Lower lobe of right lung (tissue), 2 donors: ENCODE measurements at regions not wholly inside any gene's neighbourhood (a gene's known extent, or its start where the extent isn't known, plus 50 kb on each side); places are given as distances from the start of the nearest gene placed in this dataset.

ENCODE experiments used
- ATAC-seq, 2 donors: fragments of 200-7000 bp; cut with Tn5 transposase; one replicate each; pipeline ENCODE4 v1.9.1; 2020 to 2022; ENCODE audit warnings: mild to moderate bottlenecking in 2 of 2, moderate library complexity in 2 of 2
- DNase-seq: peaks from one replicate; pipeline ENCODE4 v3.0.0-alpha.2; 2020
- H3K27ac ChIP-seq: fragments of 200-600 bp; one replicate; pipeline ENCODE4 v1.8.0; 2022
- H3K27me3 ChIP-seq: fragments of 200-600 bp; one replicate; pipeline ENCODE4 v1.8.0; 2022; ENCODE audit warnings: low read depth
- H3K36me3 ChIP-seq: fragments of 200-600 bp; one replicate; pipeline ENCODE4 v1.8.0; 2022; ENCODE audit warnings: mild to moderate bottlenecking
- H3K4me1 ChIP-seq: fragments of 200-600 bp; one replicate; pipeline ENCODE4 v1.8.0; 2022
- H3K4me3 ChIP-seq: fragments of 200-600 bp; one replicate; pipeline ENCODE4 v1.8.0; 2022; ENCODE audit warnings: mild to moderate bottlenecking
- H3K9me3 ChIP-seq: fragments of 200-600 bp; one replicate; pipeline ENCODE4 v1.8.0; 2022
- intact Hi-C: fragments of 100-400 bp; cut with DNase I; formaldehyde crosslinking; loops from one replicate; pipeline ENCODE4 v1.11.0; 2022
- TF ChIP-seq, protein P1 (sequence below): fragments of 200-600 bp; IDR thresholded peaks from one replicate; pipeline ENCODE4 v1.8.0; 2022; ENCODE audit warnings: antibody characterized with exemption, mild to moderate bottlenecking
- donor health status: DM: no; HTN: yes; CAD: no; lungs with severe emphysema.

DNA sequence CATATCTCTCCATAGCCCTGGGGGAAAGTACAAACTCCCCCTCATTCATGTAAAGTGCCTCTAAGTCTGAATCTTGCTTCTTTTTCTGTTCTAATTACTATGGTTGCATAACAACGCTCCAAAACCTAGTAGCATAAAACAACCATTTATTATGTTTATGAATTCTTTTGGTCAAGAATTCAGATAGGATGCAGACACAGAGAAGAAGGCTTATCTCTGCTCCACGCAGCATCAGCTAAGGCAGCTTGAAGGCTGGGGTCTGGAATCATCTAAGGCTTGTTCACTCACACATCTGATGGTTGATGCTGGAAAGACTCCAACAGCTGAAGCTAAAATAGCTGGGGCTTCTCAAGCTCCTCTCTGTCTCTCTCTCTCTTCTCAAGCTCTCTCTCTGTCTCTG is 564.5 kb downstream of the ZNF674 start:
- Histone ChIP-seq H3K4me1 (no peaks in the 10 kb centered on the region), H3K27ac (no peak overlapping the region), H3K27me3 (no peaks in the 10 kb centered on the region), H3K36me3 (no peaks in the 10 kb centered on the region), H3K9me3 (no peaks in the 10 kb centered on the region), H3K4me3 (no peak overlapping the region)
- DNase-seq (no peak), ATAC-seq (no peak)
- TF ChIP-seq, protein P1, sequence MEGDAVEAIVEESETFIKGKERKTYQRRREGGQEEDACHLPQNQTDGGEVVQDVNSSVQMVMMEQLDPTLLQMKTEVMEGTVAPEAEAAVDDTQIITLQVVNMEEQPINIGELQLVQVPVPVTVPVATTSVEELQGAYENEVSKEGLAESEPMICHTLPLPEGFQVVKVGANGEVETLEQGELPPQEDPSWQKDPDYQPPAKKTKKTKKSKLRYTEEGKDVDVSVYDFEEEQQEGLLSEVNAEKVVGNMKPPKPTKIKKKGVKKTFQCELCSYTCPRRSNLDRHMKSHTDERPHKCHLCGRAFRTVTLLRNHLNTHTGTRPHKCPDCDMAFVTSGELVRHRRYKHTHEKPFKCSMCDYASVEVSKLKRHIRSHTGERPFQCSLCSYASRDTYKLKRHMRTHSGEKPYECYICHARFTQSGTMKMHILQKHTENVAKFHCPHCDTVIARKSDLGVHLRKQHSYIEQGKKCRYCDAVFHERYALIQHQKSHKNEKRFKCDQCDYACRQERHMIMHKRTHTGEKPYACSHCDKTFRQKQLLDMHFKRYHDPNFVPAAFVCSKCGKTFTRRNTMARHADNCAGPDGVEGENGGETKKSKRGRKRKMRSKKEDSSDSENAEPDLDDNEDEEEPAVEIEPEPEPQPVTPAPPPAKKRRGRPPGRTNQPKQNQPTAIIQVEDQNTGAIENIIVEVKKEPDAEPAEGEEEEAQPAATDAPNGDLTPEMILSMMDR = no peak
- intact Hi-C loops = no loop called here

DNA sequence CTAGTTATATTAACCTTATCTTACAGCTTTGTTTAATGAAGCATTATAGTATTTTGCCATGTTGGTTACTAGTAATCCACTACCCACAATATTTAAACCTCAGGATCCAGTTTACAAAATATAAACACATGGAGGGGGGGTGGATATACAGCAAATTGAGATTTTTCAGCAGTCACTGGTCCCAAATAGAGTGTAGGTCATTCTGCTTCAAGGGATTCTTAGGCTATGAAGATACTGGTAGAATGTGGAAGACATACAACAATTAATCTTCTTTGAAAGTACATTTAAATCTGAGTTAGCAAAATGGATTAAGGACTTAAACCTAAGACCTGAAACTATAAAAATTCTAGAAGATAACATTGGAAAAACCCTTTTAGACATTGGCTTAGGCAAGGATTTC is 569.6 kb downstream of the ZNF674 start:
- H3K27ac ChIP-seq = no peak overlapping the region
- TF ChIP-seq, protein P1 = no peak
- H3K9me3 ChIP-seq = no peaks in the 10 kb centered on the region
- intact Hi-C loops = no loop called here
- DNase-seq = no peak
- H3K4me3 ChIP-seq = no peak overlapping the region
- H3K36me3 ChIP-seq = no peaks in the 10 kb centered on the region
- H3K4me1 ChIP-seq = no peaks in the 10 kb centered on the region
- ATAC-seq = no peak
- no peaks in the 10 kb centered on the region for H3K27me3 ChIP-seq

DNA sequence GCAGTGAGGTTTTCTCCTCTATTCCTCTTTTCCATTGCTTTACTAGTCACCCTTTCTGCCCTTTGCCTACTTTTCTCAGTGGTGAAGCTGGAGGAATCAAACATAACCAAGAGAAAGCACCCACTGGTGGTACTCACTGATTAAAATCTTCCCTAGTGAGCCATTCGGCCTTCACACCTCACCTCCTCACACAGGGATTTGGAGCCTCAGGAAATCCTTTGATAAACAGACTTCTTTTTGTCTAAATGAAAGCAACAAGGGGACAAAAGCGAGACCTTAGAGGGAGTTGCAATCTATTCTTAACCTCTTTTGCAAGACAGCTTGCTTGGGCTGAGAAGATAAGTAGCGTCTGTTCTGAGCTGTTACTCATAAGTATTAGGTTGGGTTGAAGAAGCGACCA is 572.6 kb downstream of the ZNF674 start:
- no peak for ATAC-seq
- no peak overlapping the region for H3K4me3 ChIP-seq
- TF ChIP-seq, protein P1 = no peak

DNA sequence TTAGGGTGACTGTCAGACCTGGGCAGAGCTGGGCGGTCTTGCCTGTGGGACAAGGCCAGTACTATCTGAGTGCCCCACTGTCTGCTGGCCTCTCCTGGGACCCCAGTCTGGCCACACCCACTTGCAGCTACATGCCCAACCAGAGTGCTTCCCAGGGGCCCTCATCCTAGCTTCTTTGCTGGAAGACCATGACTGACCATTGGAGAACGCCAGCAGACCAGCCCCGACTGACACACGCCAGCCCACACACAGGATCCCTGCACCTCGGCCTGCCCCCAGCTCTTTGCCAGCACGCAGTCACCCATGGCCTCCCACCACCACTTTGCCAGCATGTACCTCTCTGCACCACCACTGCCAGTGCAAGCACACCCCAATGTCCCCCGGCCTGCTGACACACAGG is 585.7 kb downstream of the ZNF674 start:
- intact Hi-C loops = no loop called here
- no peak for ATAC-seq
- H3K36me3 ChIP-seq = no peaks in the 10 kb centered on the region
- H3K27me3 ChIP-seq = no peaks in the 10 kb centered on the region
- no peak overlapping the region for H3K27ac ChIP-seq
- H3K4me3 ChIP-seq = no peak overlapping the region
- TF ChIP-seq, protein P1 = no peak
- H3K9me3 ChIP-seq = no peaks in the 10 kb centered on the region
- no peak for DNase-seq
- H3K4me1 ChIP-seq = no peaks in the 10 kb centered on the region

More for the DNA sequence above, 572.6 kb downstream of the ZNF674 start:
- H3K9me3 ChIP-seq = no peaks in the 10 kb centered on the region
- no peak for DNase-seq
- intact Hi-C loops = no loop called here
- no peak overlapping the region for H3K27ac ChIP-seq
- H3K27me3 ChIP-seq = no peaks in the 10 kb centered on the region
- no peaks in the 10 kb centered on the region for H3K36me3 ChIP-seq
- H3K4me1 ChIP-seq = no peaks in the 10 kb centered on the region

DNA sequence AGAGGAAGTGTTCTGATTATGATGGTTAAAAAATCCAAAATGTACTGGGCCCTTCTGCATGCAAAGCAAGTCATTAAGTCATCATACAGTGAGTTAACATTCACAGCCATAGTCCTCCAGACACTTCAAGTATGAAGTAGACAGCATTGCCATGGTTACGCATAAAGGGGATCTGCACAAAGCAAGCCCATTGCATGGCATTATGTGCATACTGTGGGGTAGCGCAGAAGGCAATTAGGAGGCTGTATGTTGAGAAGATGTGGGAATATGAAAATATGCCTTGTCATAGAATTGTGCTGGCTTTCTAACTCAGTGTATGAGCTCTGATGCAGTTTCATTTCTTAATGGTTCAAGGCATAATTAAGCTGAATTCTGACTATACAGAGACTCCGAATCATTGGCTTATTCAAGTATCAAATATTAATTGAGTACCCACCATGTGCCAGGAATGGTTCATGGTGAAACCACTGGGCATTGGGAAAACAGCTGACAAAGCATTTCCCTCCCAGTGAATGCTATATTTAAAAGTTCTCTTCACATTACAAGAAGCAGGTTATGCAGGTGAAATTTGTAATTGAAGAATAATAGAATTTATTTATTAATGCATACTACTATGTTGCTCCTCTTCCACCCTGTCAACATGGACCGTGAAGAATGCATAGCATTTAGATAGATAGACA is 588.9 kb downstream of the ZNF674 start:
- Histone ChIP-seq H3K36me3 (no peaks in the 10 kb centered on the region), H3K4me1 (no peaks in the 10 kb centered on the region), H3K9me3 (no peaks in the 10 kb centered on the region), H3K4me3 (no peak overlapping the region), H3K27me3 (no peaks in the 10 kb centered on the region), H3K27ac (no peak overlapping the region)
- DNase-seq = no peak
- no peak for ATAC-seq
- TF ChIP-seq, protein P1 = no peak
- intact Hi-C loops = no loop called here
